GM12878 (cell line): ENCODE measurements at regions not wholly inside any gene's neighbourhood (a gene's known extent, or its start where the extent isn't known, plus 50 kb on each side); places are given as distances from the start of the nearest gene placed in this dataset.
"Not testable (repeated sequence)": the region's sequence is repeated elsewhere in the genome, so short reads cannot be mapped to it uniquely, and the experiment has no call there.

ENCODE experiments used
- ATAC-seq: fragments of 200-7000 bp; cut with Tn5 transposase; 3 replicates; pipeline ENCODE4 v1.9.1; 2020; ENCODE audit warnings: mild to moderate bottlenecking, moderate library complexity
- BruUV-seq: library from RNA; stranded (reverse); fragments of 400-500 nt; replicated peaks from 2 replicates; lab custom pipeline; 2021; lab: Mats Ljungman, UMichigan
- CTCF ChIA-PET: fragments of 300-600 bp; sonication (Branson Sonifier 250); formaldehyde crosslinking; extraction: SDS; loops from one replicate; lab custom pipeline; 2021; ENCODE audit warnings: inconsistent platforms; lab: Yijun Ruan, JAX
- POLR2A ChIA-PET: fragments of 350-600 bp; formaldehyde crosslinking; extraction: SDS; loops from one replicate; lab custom pipeline; 2021; ENCODE audit warnings: inconsistent platforms; lab: Charles Lee
- RAD21 ChIA-PET: fragments of 300-600 bp; sonication (Branson Sonifier 250); formaldehyde crosslinking; loops from one replicate; lab custom pipeline; 2023; ENCODE audit warnings: antibody characterized with exemption; ENCODE audit not compliant: unreplicated experiment; lab: Charles Lee
- SMC1A ChIA-PET: fragments of 300-600 bp; sonication (Branson Sonifier 250); formaldehyde crosslinking; loops from one replicate; lab custom pipeline; 2023; ENCODE audit not compliant: unreplicated experiment, uncharacterized antibody; lab: Charles Lee
- DNase-seq: peaks from one replicate; pipeline ENCODE4 v3.0.0-alpha.2; 2011; ENCODE audit warnings: low read depth, low spot score
- FAIRE-seq: peaks from 3 replicates; lab custom pipeline; 2011; peaks lifted over from hg19 to GRCh38; lab: Jason Lieb, UNC
- H2AFZ ChIP-seq: 2 replicates; pipeline ENCODE4 v1.6.0; 2011; ENCODE audit warnings: low read depth, low read length, control low read depth; ENCODE audit not compliant: control insufficient read depth
- H3K27ac ChIP-seq: 2 replicates; pipeline ENCODE4 v1.5.1; 2011; ENCODE audit warnings: control low read depth; ENCODE audit not compliant: control insufficient read depth, insufficient read depth
- H3K27me3 ChIP-seq, 2 experiments: replicated peaks in 1 of 2; 2 replicates each; pipeline versions ENCODE4 v1.6.0 to v1.6.1; 2011; ENCODE audit warnings: low read length in 1 of 2; ENCODE audit not compliant: control insufficient read depth in 2 of 2, insufficient read depth in 2 of 2
- H3K36me3 ChIP-seq, 2 experiments: 2 replicates each; pipeline ENCODE4 v1.5.1; 2011; ENCODE audit warnings: low read length in 1 of 2; ENCODE audit not compliant: control insufficient read depth in 2 of 2, insufficient read depth in 2 of 2
- H3K4me1 ChIP-seq: 2 replicates; pipeline ENCODE4 v1.6.1; 2011; ENCODE audit warnings: mild to moderate bottlenecking, low read length, moderate library complexity, mixed read lengths; ENCODE audit not compliant: control insufficient read depth, insufficient read depth
- H3K4me2 ChIP-seq: 2 replicates; pipeline ENCODE4 v1.6.0; 2011; ENCODE audit warnings: control low read depth; ENCODE audit not compliant: control insufficient read depth, insufficient read depth
- H3K4me3 ChIP-seq: fragments of 200-600 bp; sonication (generic); 2 replicates; pipeline ENCODE4 v1.5.1; 2016
- H3K79me2 ChIP-seq: 2 replicates; pipeline ENCODE4 v1.6.0; 2011; ENCODE audit warnings: low read length; ENCODE audit not compliant: control insufficient read depth, insufficient read depth
- H3K9ac ChIP-seq: 2 replicates; pipeline ENCODE4 v1.8.0; 2011; ENCODE audit warnings: low read length, control low read depth, mixed read lengths; ENCODE audit not compliant: control insufficient read depth, insufficient read depth
- H3K9me3 ChIP-seq: replicated peaks from 3 replicates; pipeline ENCODE4 v1.5.1; 2011; ENCODE audit warnings: mild to moderate bottlenecking, low read length; ENCODE audit not compliant: control insufficient read depth, insufficient read depth
- H4K20me1 ChIP-seq: 2 replicates; pipeline ENCODE4 v1.6.0; 2011; ENCODE audit not compliant: control insufficient read depth, insufficient read depth
- WGBS: methylation state at CpG from one replicate; pipeline ENCODE4 v1.1.6; 2016; ENCODE audit warnings: low lambda C conversion rate; ENCODE audit not compliant: insufficient replicate concordance, insufficient coverage; ENCODE audit errors: missing lambda C conversion rate; 5-methylcytosine and 5-hydroxymethylcytosine counted together
- in situ Hi-C: fragments of 300-500 bp; cut with MboI; formaldehyde crosslinking; loops from 9 replicates; pipeline ENCODE4 v1.14.3; 2018; ENCODE audit warnings: mixed read lengths
- intact Hi-C: fragments of 100-400 bp; cut with micrococcal nuclease; formaldehyde crosslinking; loops from one replicate; pipeline ENCODE4 v1.14.2; 2022; ENCODE audit not compliant: unreplicated experiment

DNA sequence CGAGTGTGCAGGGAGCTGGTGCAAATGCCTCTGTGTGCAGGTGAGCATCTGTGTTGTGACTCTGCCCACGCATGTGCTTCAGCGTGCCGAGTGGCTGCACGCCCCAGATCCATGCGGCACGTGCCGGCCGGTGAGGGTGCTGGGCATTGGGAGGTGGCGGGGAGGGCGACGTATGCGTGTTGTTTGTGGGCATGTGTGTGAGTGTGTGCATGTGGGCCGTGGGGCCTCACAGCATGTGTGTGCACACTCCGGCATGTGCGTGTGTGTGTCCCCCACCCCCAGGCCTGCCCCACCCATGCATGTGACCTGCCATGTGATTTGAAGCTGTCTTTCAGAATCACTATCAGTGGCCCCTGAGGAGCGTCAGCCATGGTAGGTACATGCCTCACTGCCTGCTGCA lies 97.7 kb upstream of the ZSCAN2 start:
- H3K9ac ChIP-seq, H3K36me3 ChIP-seq, RAD21 ChIA-PET, H3K27me3 ChIP-seq, H3K79me2 ChIP-seq, CTCF ChIA-PET, H2AFZ ChIP-seq, H3K4me3 ChIP-seq, intact Hi-C loops, H3K4me1 ChIP-seq, H3K27ac ChIP-seq, BruUV-seq, H3K9me3 ChIP-seq, FAIRE-seq, in situ Hi-C loops, POLR2A ChIA-PET, SMC1A ChIA-PET, DNase-seq, H4K20me1 ChIP-seq, ATAC-seq, H3K4me2 ChIP-seq: not testable (repeated sequence)
- WGBS, result no CpG with 5 or more reads among the region's 17 CpGs

DNA sequence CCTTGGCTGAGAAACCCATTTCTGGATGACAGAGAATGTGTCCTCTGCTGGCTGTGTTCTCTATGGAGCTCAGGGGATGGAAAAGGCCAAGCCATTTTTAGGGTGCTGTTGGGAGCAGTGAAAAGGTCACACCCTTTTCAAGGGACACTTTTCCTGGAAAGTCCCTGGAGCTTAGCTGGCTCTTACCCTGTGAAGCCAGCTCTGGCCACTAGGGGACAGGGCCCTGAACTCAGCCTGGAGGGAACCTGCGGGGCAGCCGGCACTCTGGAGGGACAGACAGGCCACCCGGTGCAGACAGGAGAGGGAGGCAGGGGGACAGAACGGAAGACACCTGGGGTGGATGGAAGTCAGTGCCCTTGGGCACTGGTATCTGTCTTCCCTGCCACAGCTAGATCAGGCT lies 95.3 kb upstream of the ZSCAN2 start:
- WGBS, result 86% methylated on average over 2 of the region's 4 CpGs
- H3K9me3 ChIP-seq, H4K20me1 ChIP-seq, CTCF ChIA-PET, RAD21 ChIA-PET, ATAC-seq, H3K27me3 ChIP-seq, H3K9ac ChIP-seq, FAIRE-seq, DNase-seq, H3K79me2 ChIP-seq, H2AFZ ChIP-seq, H3K4me2 ChIP-seq, H3K4me1 ChIP-seq, SMC1A ChIA-PET, H3K36me3 ChIP-seq, POLR2A ChIA-PET, in situ Hi-C loops, H3K4me3 ChIP-seq, H3K27ac ChIP-seq, intact Hi-C loops, BruUV-seq: not testable (repeated sequence)

DNA sequence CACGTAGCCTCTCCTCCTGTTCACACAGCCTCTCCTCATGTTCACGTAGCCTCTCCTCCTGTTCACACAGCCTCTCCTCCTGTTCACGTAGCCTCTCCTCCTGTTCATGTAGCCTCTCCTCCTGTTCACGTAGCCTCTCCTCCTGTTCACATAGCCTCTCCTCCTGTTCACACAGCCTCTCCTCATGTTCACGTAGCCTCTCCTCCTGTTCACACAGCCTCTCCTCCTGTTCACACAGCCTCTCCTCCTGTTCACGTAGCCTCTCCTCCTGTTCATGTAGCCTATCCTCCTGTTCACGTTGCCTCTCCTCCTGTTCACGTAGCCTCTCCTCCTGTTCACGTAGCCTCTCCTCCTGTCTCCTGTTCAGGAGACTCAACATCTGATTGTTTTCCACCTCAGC lies 88.5 kb upstream of the ZSCAN2 start:
- H2AFZ ChIP-seq, SMC1A ChIA-PET, H3K4me1 ChIP-seq, H3K79me2 ChIP-seq, RAD21 ChIA-PET, BruUV-seq, H3K9me3 ChIP-seq, ATAC-seq, in situ Hi-C loops, H3K27me3 ChIP-seq, FAIRE-seq, CTCF ChIA-PET, H3K4me2 ChIP-seq, H3K27ac ChIP-seq, DNase-seq, H3K36me3 ChIP-seq, H3K4me3 ChIP-seq, H3K9ac ChIP-seq, H4K20me1 ChIP-seq, POLR2A ChIA-PET, intact Hi-C loops: not testable (repeated sequence)
- 9% methylated on average over 4 of the region's 9 CpGs for WGBS

DNA sequence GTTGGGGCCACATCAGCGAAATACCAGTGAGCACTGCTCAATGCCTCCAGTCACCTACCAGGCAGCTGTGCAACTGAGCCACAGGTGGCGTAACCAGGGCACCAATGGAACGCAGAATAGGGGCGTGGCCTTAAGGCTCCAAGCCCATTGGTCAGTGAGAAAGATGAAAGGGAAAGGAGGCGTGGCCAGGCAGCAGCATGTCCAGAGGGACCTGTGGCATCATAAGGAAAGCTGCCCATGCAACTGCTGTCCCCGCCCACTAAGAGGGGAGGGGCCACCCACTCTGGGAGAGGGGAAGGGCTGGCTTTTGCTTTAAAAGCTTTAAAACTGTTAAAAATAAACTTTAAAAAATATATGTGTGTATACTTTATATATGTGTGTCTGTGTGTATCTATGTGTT lies 84.0 kb upstream of the ZSCAN2 start:
- H3K4me2 ChIP-seq, SMC1A ChIA-PET, POLR2A ChIA-PET, DNase-seq, H3K4me1 ChIP-seq, FAIRE-seq, H3K27me3 ChIP-seq, RAD21 ChIA-PET, H3K9me3 ChIP-seq, H2AFZ ChIP-seq, H3K4me3 ChIP-seq, H3K79me2 ChIP-seq, CTCF ChIA-PET, intact Hi-C loops, in situ Hi-C loops, ATAC-seq, H3K9ac ChIP-seq, BruUV-seq, H4K20me1 ChIP-seq, H3K27ac ChIP-seq, H3K36me3 ChIP-seq: not testable (repeated sequence)
- WGBS, result 20% methylated on average over 1 of the region's 6 CpGs
